Posterior cingulate gyrus (tissue), 11 donors: ENCODE measurements at regions not wholly inside any gene's neighbourhood (a gene's known extent, or its start where the extent isn't known, plus 50 kb on each side); places are given as distances from the start of the nearest gene placed in this dataset.
"Not testable (repeated sequence)": the region's sequence is repeated elsewhere in the genome, so short reads cannot be mapped to it uniquely, and the experiment has no call there.

Experiments
- DNase-seq, 10 donors: peaks; one replicate each; pipeline versions ENCODE4 v3.0.0 to v3.0.0-alpha.2; 2020 to 2021; ENCODE audit warnings: mixed read lengths in 3 of 10
- intact Hi-C: fragments of 100-400 bp; cut with DNase I; formaldehyde crosslinking; loops from one replicate; pipeline ENCODE4 v1.15.1; 2023

DNA sequence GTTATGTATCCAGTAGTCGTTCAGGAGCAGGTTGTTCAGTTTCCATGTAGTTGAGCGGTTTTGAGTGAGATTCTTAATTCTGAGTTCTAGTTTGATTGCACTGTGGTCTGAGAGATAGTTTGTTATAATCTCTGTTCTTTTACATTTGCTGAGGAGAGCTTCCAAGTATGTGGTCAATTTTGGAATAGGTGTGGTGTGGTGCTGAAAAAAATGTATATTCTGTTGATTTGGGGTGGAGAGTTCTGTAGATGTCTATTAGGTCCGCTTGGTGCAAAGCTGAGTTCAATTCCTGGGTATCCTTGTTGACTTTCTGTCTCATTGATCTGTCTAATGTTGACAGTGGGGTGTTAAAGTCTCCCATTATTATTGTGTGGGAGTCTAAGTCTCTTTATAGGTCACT lies 68.6 kb upstream of the IZUMO1R start:
- intact Hi-C loops, DNase-seq: not testable (repeated sequence)

DNA sequence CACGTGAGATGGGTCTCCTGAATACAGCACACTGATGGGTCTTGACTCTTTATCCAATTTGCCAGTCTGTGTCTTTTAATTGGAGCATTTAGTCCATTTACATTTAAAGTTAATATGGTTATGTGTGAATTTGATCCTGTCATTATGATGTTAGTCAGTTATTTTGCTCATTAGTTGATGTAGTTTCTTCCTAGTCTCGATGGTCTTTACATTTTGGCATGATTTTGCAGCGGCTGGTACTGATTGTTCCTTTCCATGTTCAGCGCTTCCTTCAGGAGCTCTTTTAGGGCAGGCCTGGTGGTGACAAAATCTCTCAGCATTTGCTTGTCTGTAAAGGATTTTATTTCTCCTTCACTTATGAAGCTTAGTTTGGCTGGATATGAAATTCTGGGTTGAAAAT lies 68.0 kb upstream of the IZUMO1R start:
- DNase-seq, intact Hi-C loops: not testable (repeated sequence)

GRCh38 chr11:94237447-94238153 lies 66.8 kb upstream of the IZUMO1R start:
- DNase-seq: peak in 9 of 10 donors; percentile 3 to 94 (median 37)
- intact Hi-C loops: not testable (repeated sequence)

GRCh38 chr11:94238154-94238735 lies 66.1 kb upstream of the IZUMO1R start:
- DNase-seq: peak in 9 of 10 donors; percentile 2 to 96 (median 41)
- intact Hi-C loops: not testable (repeated sequence)

- DNase-seq, intact Hi-C loops: not testable (repeated sequence)
Observed at GRCh38 chr11:94238774-94239173, 65.6 kb upstream of the IZUMO1R start.

- intact Hi-C loops: no loop called here
Observed at GRCh38 chr11:94241896-94242295, 62.5 kb upstream of the IZUMO1R start.

GRCh38 chr11:94243571-94244515 lies 60.5 kb upstream of the IZUMO1R start:
- intact Hi-C loops: no loop called here

More at GRCh38 chr11:94241896-94242295, 62.5 kb upstream of the IZUMO1R start:
- no peak for DNase-seq

DNA sequence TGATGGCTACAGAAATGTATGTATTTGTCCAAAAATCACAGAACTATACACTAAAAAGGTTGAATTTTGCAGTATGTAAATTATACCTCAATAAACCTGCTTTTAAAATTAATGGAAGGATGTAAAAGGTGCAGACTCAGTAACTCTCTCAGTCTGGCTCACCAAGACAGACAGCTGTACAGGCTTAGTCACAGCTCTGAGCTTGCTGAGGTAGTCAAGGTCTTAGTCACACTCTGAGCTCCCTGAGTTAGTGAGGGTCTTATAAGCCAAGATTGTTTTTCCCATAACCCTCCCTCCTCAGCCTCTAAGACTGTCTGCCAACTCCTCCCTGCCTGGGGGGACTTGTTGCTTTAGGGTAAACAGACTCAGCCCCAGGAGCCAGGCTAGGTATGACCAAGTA lies 59.3 kb upstream of the IZUMO1R start:
- DNase-seq: no peak
- intact Hi-C loops: no loop called here

More at GRCh38 chr11:94243571-94244515, 60.5 kb upstream of the IZUMO1R start:
- DNase-seq: no peak

DNA sequence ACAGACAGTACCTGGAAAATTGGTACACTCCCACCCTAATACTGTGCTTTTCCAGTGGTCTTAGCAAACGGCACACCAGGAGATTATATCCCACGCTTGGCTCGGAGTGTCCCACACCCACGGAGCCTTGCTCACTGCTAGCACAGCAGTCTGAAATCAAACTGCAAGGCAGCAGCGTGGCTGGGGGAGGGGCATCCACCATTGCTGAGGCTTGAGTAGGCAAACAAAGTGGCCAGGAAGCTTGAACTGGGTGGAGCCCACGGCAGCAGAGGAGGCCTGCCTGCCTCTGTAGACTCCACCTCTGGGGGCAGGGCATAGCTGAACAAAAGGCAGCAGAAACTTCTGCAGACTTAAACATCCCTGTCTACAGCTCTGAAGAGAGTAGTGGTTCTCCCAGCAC lies 56.1 kb upstream of the IZUMO1R start:
- intact Hi-C loops: not testable (repeated sequence)
- DNase-seq: peak in 2 of 10 donors; percentile 55 to 69

GRCh38 chr11:94254214-94254613 lies 50.2 kb upstream of the IZUMO1R start:
- intact Hi-C loops: no loop called here
- DNase-seq: no peak
